Sigmoid colon (tissue), 4 donors: ENCODE measurements at regions not wholly inside any gene's neighbourhood (a gene's known extent, or its start where the extent isn't known, plus 50 kb on each side); places are given as distances from the start of the nearest gene placed in this dataset.

Experiments
- CTCF ChIP-seq, 4 experiments: fragments of 450-650 bp in 3 of 4; fragments of 200-600 bp in 1 of 4; IDR thresholded peaks; one replicate each; pipeline ENCODE4 v1.5.1; 2016 to 2019; ENCODE audit warnings: antibody characterized with exemption in 4 of 4, mild to moderate bottlenecking in 3 of 4, moderate library complexity in 2 of 4
- EP300 ChIP-seq, 4 donors: sonication (generic); formaldehyde crosslinking; IDR thresholded peaks; one replicate each; pipeline ENCODE4 v1.6.1; 2017; ENCODE audit warnings: antibody characterized with exemption in 4 of 4
- POLR2A ChIP-seq, 2 donors: fragments of 450-650 bp; IDR thresholded peaks; one replicate each; pipeline ENCODE4 v1.6.1; 2016; ENCODE audit warnings: antibody characterized with exemption in 2 of 2, mild to moderate bottlenecking in 2 of 2, moderate library complexity in 2 of 2
- POLR2AphosphoS5 ChIP-seq, 4 donors: sonication (generic); formaldehyde crosslinking; IDR thresholded peaks; one replicate each; pipeline ENCODE4 v1.6.1; 2017; ENCODE audit warnings: antibody characterized with exemption in 4 of 4

- TF ChIP-seq POLR2A (IDR thresholded peaks at IDR 0.05) (no peak), CTCF (IDR thresholded peaks at IDR 0.05) (no peak), EP300 (IDR thresholded peaks at IDR 0.05) (no peak), POLR2AphosphoS5 (IDR thresholded peaks at IDR 0.05) (no peak)
Measured at GRCh38 chr2:215881582-215881981, 131.8 kb downstream of the MREG start.
